GM12878 (cell line): ENCODE measurements at regions not wholly inside any gene's neighbourhood (a gene's known extent, or its start where the extent isn't known, plus 50 kb on each side); places are given as distances from the start of the nearest gene placed in this dataset.

ENCODE experiments used
- BACH1 ChIP-seq: fragments of 450-650 bp; IDR thresholded peaks from 2 replicates; pipeline ENCODE4 v1.6.1; 2017; ENCODE audit warnings: mild to moderate bottlenecking, borderline replicate concordance
- CBFB ChIP-seq: IDR thresholded peaks from 2 replicates; pipeline ENCODE4 v1.6.1; 2016; ENCODE audit warnings: antibody characterized with exemption, low read depth
- CBX5 ChIP-seq: sonication (generic); IDR thresholded peaks from 2 replicates; pipeline ENCODE4 v1.6.1; 2016; ENCODE audit warnings: low read depth, moderate library complexity, mild to moderate bottlenecking, inconsistent platforms
- CREM ChIP-seq: IDR thresholded peaks from 2 replicates; pipeline ENCODE4 v1.6.1; 2014; ENCODE audit warnings: antibody characterized with exemption, low read depth
- EED ChIP-seq: sonication (generic); IDR thresholded peaks from 2 replicates; pipeline ENCODE4 v1.6.1; 2016; ENCODE audit warnings: antibody characterized with exemption, low read depth
- ESRRA ChIP-seq: IDR thresholded peaks from 2 replicates; pipeline ENCODE4 v1.6.1; 2012; ENCODE audit warnings: mild to moderate bottlenecking, low read length, improper control_type of control experiment
- EZH2 ChIP-seq: IDR thresholded peaks from 2 replicates; pipeline ENCODE4 v1.6.1; 2012; ENCODE audit warnings: low read depth, mild to moderate bottlenecking, control low read depth, inconsistent platforms, low read length, borderline replicate concordance; ENCODE audit not compliant: control insufficient read depth
- FOXM1 ChIP-seq: IDR thresholded peaks from 2 replicates; pipeline ENCODE4 v1.6.1; 2012; ENCODE audit warnings: low read depth, mild to moderate bottlenecking, inconsistent platforms, low read length, moderate library complexity
- IKZF1 ChIP-seq: fragments of 450-650 bp; conservative IDR thresholded peaks from 2 replicates; pipeline ENCODE4 v1.6.1; 2017; ENCODE audit warnings: antibody characterized with exemption, mild to moderate bottlenecking
- IKZF2 ChIP-seq, 2 experiments: fragments of 450-650 bp; IDR thresholded peaks; 2 replicates each; pipeline ENCODE4 v1.6.1; 2017; ENCODE audit warnings: mild to moderate bottlenecking in 2 of 2, moderate library complexity in 2 of 2
- KLF5 ChIP-seq: fragments of 450-650 bp; IDR thresholded peaks from 2 replicates; pipeline ENCODE4 v1.6.1; 2014; ENCODE audit warnings: mild to moderate bottlenecking; ENCODE audit not compliant: partially characterized antibody
- MEF2A ChIP-seq: IDR thresholded peaks from 2 replicates; pipeline ENCODE4 v1.6.1; 2011; ENCODE audit warnings: low read depth, mild to moderate bottlenecking, low read length, moderate library complexity; ENCODE audit not compliant: insufficient read depth
- MEF2B ChIP-seq: fragments of 450-650 bp; IDR thresholded peaks from 2 replicates; pipeline ENCODE4 v1.6.1; 2018; ENCODE audit warnings: mild to moderate bottlenecking, moderate library complexity; ENCODE audit not compliant: partially characterized antibody, poor library complexity, severe bottlenecking
- MXI1 ChIP-seq: fragments of 150-350 bp; IDR thresholded peaks from 2 replicates; pipeline ENCODE4 v1.6.1; 2011; ENCODE audit warnings: low read depth, mild to moderate bottlenecking, inconsistent platforms, low read length, improper control_type of control experiment
- NFIC ChIP-seq: IDR thresholded peaks from 2 replicates; pipeline ENCODE4 v1.6.1; 2012; ENCODE audit warnings: low read depth, mild to moderate bottlenecking, inconsistent platforms, low read length, moderate library complexity
- NKRF ChIP-seq: fragments of 450-650 bp; conservative IDR thresholded peaks from 2 replicates; pipeline ENCODE4 v1.6.1; 2017; ENCODE audit warnings: mild to moderate bottlenecking, moderate library complexity
- NR2F1 ChIP-seq: fragments of 450-650 bp; conservative IDR thresholded peaks from 2 replicates; pipeline ENCODE4 v1.6.1; 2017; ENCODE audit warnings: mild to moderate bottlenecking
- PAX5 ChIP-seq: IDR thresholded peaks from 2 replicates; pipeline ENCODE4 v1.6.1; 2011; ENCODE audit warnings: low read depth, low read length, borderline replicate concordance
- POLR2AphosphoS5 ChIP-seq: IDR thresholded peaks from 2 replicates; pipeline ENCODE4 v1.6.1; 2011; ENCODE audit warnings: mild to moderate bottlenecking, low read length, inconsistent platforms
- RAD21 ChIP-seq: IDR thresholded peaks from 2 replicates; pipeline ENCODE4 v1.6.1; 2011; ENCODE audit warnings: mild to moderate bottlenecking, low read depth, low read length, moderate library complexity; ENCODE audit not compliant: insufficient read depth
- SKIL ChIP-seq: fragments of 450-650 bp; IDR thresholded peaks from 2 replicates; pipeline ENCODE4 v1.6.1; 2017; ENCODE audit warnings: mild to moderate bottlenecking, low read depth, inconsistent platforms; ENCODE audit not compliant: poor library complexity, severe bottlenecking
- SMAD1 ChIP-seq: fragments of 450-650 bp; IDR thresholded peaks from 2 replicates; pipeline ENCODE4 v1.6.1; 2018; ENCODE audit warnings: mild to moderate bottlenecking, low read depth; ENCODE audit not compliant: partially characterized antibody
- SMARCA5 ChIP-seq: fragments of 450-650 bp; IDR thresholded peaks from 2 replicates; pipeline ENCODE4 v1.6.1; 2017; ENCODE audit warnings: mild to moderate bottlenecking
- TARDBP ChIP-seq: IDR thresholded peaks from 2 replicates; pipeline ENCODE4 v1.6.1; 2016; ENCODE audit warnings: borderline replicate concordance
- TCF3 ChIP-seq: IDR thresholded peaks from 2 replicates; pipeline ENCODE4 v1.6.1; 2012; ENCODE audit warnings: low read depth, mild to moderate bottlenecking, low read length, borderline replicate concordance; ENCODE audit not compliant: insufficient read depth
- ZNF207 ChIP-seq: fragments of 450-650 bp; IDR thresholded peaks from 2 replicates; pipeline ENCODE4 v1.6.1; 2014; ENCODE audit warnings: antibody characterized with exemption, mild to moderate bottlenecking, borderline replicate concordance
- ZNF274 ChIP-seq: IDR thresholded peaks from one replicate; pipeline ENCODE4 v1.8.0; 2011; ENCODE audit not compliant: insufficient read length, insufficient read depth
- TF ChIP-seq, protein P1 (sequence below): fragments of 450-650 bp; IDR thresholded peaks from 2 replicates; pipeline ENCODE4 v1.6.1; 2016; ENCODE audit warnings: mild to moderate bottlenecking

DNA sequence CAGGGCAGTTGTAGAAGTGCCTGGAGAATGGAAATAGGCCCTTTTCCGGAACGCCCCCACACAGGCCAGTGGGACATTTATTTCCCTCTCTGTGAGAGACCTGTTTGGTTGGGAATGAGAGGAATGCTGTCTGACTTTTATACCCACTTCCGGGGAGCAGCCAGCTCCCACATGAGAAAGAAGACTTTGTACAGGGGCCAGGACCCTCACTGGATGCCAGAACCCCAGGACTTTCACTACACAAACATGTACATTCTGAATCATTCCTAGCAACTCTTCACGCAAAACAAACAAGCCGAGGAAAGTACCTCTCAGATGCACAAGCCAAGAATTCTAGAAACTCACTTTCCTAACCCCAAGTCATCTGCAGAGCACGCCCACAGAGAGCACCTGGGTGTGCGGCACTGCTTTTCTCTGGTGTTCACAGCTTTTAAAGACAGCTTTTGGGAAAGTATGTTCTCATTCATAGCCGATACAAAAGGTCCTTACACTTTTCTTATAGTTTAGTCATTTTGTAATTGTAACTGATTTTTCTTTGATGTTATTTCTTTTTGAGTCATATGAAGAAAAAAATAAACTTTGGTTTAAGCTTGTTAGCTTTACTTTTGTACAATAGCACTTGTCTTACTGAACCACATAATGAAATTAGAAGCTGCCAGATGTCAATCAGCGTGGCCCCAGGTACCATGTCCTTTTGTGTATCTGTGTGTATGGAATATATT lies 856.1 kb upstream of the ID2 start (continued):
- TF ChIP-seq MEF2B, result peak; percentile 84
- peak; percentile 96 for TF ChIP-seq PAX5
- TF ChIP-seq SKIL, result peak; percentile 89
- no peak for TF ChIP-seq POLR2AphosphoS5
- TF ChIP-seq, protein P1, sequence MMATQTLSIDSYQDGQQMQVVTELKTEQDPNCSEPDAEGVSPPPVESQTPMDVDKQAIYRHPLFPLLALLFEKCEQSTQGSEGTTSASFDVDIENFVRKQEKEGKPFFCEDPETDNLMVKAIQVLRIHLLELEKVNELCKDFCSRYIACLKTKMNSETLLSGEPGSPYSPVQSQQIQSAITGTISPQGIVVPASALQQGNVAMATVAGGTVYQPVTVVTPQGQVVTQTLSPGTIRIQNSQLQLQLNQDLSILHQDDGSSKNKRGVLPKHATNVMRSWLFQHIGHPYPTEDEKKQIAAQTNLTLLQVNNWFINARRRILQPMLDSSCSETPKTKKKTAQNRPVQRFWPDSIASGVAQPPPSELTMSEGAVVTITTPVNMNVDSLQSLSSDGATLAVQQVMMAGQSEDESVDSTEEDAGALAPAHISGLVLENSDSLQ, result peak; percentile 94
- TF ChIP-seq CBX5, result peak; percentile 79; the same call in 1 of the 2 replicates
- TF ChIP-seq RAD21, result peak; percentile 19; the same call in 1 of the 2 replicates
- peak; percentile 89 for TF ChIP-seq CBFB
- TF ChIP-seq ZNF274, result no peak
- TF ChIP-seq BACH1, result peak; percentile 76; the same call in 1 of the 2 replicates
- TF ChIP-seq NR2F1, result peak; percentile 89; the same call in 1 of the 2 replicates
- peak; percentile 77; the same call in 1 of the 2 replicates for TF ChIP-seq MXI1
- peak; percentile 14; the same call in 1 of the 2 replicates for TF ChIP-seq EZH2
- TF ChIP-seq IKZF2 (IDR thresholded peaks at IDR 0.05), result peak; percentile 97
- TF ChIP-seq FOXM1, result peak; percentile 99
- TF ChIP-seq SMAD1, result peak; percentile 84
- TF ChIP-seq SMARCA5, result peak; percentile 86; the same call in 1 of the 2 replicates
- peak; percentile 80 for TF ChIP-seq KLF5
- TF ChIP-seq EED, result peak; percentile 99
- no peak for TF ChIP-seq ESRRA
- TF ChIP-seq NFIC, result peak; percentile 98
- no peak for TF ChIP-seq ZNF207
- peak; percentile 51; the same call in 1 of the 2 replicates for TF ChIP-seq MEF2A
- TF ChIP-seq TARDBP, result no peak
- TF ChIP-seq TCF3, result peak; percentile 96
- peak; percentile 93 for TF ChIP-seq CREM
- TF ChIP-seq IKZF1, result peak; percentile 96
- no peak; the same call in 1 of the 2 replicates for TF ChIP-seq NKRF
